ENCODE measurements at regions not wholly inside any gene's neighbourhood (a gene's known extent, or its start where the extent isn't known, plus 50 kb on each side); places are given as distances from the start of the nearest gene placed in this dataset.

DNA sequence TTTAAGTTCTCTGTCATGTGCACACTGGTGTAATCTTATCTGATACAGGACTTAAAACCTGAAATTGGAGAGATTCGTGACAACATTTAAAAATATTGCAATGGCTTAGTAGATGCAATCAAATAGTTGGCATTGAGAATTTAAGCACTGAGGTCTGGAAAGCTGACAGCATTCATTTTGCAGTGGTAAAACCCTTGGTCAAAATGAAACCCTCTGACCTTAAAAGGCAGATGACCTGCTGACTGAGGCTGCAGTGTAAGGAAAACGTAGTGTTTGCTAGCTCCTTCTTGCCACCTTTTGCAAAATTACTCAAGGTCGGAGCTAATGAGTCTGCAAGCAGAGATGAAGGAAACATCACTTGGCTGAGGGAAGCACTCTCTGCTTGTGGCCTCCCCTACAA, 150.6 kb downstream of the KCTD12 start:
- H3K4me2 ChIP-seq (ENCODE audit: insufficient read depth in 1 of 2, low read depth in 2 of 2, low read length in 2 of 2), result no peak overlapping the region
- no peak overlapping the region for H2BK20ac ChIP-seq (ENCODE audit: low read length)
- H3K23ac ChIP-seq (ENCODE audit: insufficient read length), result no peak overlapping the region
- no peaks in the 10 kb centered on the region for H3K23me2 ChIP-seq (ENCODE audit: low read depth, low read length)
- no peaks in the 10 kb centered on the region; a peak in 1 of 7 replicates for H3K4me1 ChIP-seq (replicated peaks in 1 of 4; ENCODE audit: control insufficient read depth in 3 of 4, insufficient read depth in 4 of 4, low read length in 3 of 4)
- no peak overlapping the region for H2BK5ac ChIP-seq (ENCODE audit: low read depth, low read length)
- no peak overlapping the region for H3K18ac ChIP-seq (ENCODE audit: extremely low read depth, low read length)
- no peak overlapping the region for H2BK15ac ChIP-seq (ENCODE audit: low read length)
- 83% methylated on average over 3 of the region's 3 CpGs; no CpG with 5 or more reads in 1 of the 2 experiments for WGBS, 2 experiments (ENCODE audit: extremely low coverage in 1 of 2, insufficient coverage in 1 of 2, insufficient read length in 1 of 2, insufficient replicate concordance in 2 of 2, low coverage in 1 of 2, low lambda C conversion rate in 2 of 2, missing lambda C conversion rate in 1 of 2)
- ChIA-PET CTCF (ENCODE audit: partially characterized antibody) (no interaction called here), POLR2A (ENCODE audit: partially characterized antibody) (no interaction called here)
- H3K79me1 ChIP-seq (ENCODE audit: low read depth, low read length), result no peaks in the 10 kb centered on the region
- no peak overlapping the region for H2AK5ac ChIP-seq (ENCODE audit: low read depth, low read length)
- H2BK12ac ChIP-seq (ENCODE audit: low read depth, low read length), result no peak overlapping the region
- no peaks in the 10 kb centered on the region for H3K9me3 ChIP-seq (ENCODE audit: insufficient read depth in 2 of 2, low read depth in 1 of 2, low read length in 1 of 2)
- DNase-seq (ENCODE audit: low read depth in 1 of 2, low spot score in 2 of 2), result no peak
- no peaks in the 10 kb centered on the region for H4K20me1 ChIP-seq (replicated peaks in 1 of 2; ENCODE audit: control insufficient read depth in 1 of 2, insufficient read depth in 2 of 2, low read length in 2 of 2)
- no peaks in the 10 kb centered on the region for H3K36me3 ChIP-seq (ENCODE audit: control insufficient read depth in 2 of 4, insufficient read depth in 4 of 4, low read length in 3 of 4)
- no peak overlapping the region for H4K8ac ChIP-seq (ENCODE audit: extremely low read depth, insufficient read depth, low read length)
- no peak overlapping the region for H3K27ac ChIP-seq (ENCODE audit: low read depth, low read length)
- H3K14ac ChIP-seq (ENCODE audit: insufficient read length), result no peak overlapping the region
- no peak overlapping the region for H3K4ac ChIP-seq (replicated peaks; ENCODE audit: insufficient read length, low read depth, low read length)
- H3K79me2 ChIP-seq (ENCODE audit: control insufficient read depth in 1 of 2, insufficient read depth in 2 of 2, low read length in 2 of 2), result no peaks in the 10 kb centered on the region
- H4K5ac ChIP-seq (ENCODE audit: insufficient read length, low read depth, low read length), result no peak overlapping the region
- no peak overlapping the region for H4K91ac ChIP-seq (replicated peaks; ENCODE audit: insufficient read length, low read length)
- no peak overlapping the region for H3K56ac ChIP-seq (replicated peaks; ENCODE audit: insufficient read length, low read depth, low read length)
- no peak overlapping the region for H2BK120ac ChIP-seq (replicated peaks; ENCODE audit: low read depth, low read length)
- FAIRE-seq, result no peak
- no peak overlapping the region; the same call in 1 of the 2 replicates for H2AFZ ChIP-seq (ENCODE audit: low read length)
- H3K4me3 ChIP-seq (ENCODE audit: extremely low read depth in 1 of 4, insufficient read depth in 2 of 4, low read depth in 3 of 4, low read length in 4 of 4), result no peak overlapping the region
- H3K9ac ChIP-seq (replicated peaks in 1 of 4; ENCODE audit: extremely low read depth in 1 of 4, low read depth in 3 of 4, low read length in 3 of 4), result no peak overlapping the region
- H3K27me3 ChIP-seq (replicated peaks in 1 of 4; ENCODE audit: control insufficient read depth in 3 of 4, extremely low read depth in 1 of 4, insufficient read depth in 3 of 4, low read length in 3 of 4), result peaks cover 0 to 1% (median 0%) of the 10 kb centered on the region in 4 experiments; a peak in 1 of 7 replicates
- TF ChIP-seq POLR2A (IDR thresholded peaks at IDR 0.05; ENCODE audit: control extremely low read depth in 1 of 2, low read depth in 2 of 2, low read length in 2 of 2) (no peak), EP300 (IDR thresholded peaks at IDR 0.05; ENCODE audit: borderline replicate concordance in 1 of 2, low read depth in 2 of 2, low read length in 2 of 2) (no peak), CBX8 (IDR thresholded peaks at IDR 0.05; ENCODE audit: borderline replicate concordance, low read depth, low read length) (no peak), RNF2 (IDR thresholded peaks at IDR 0.05; ENCODE audit: borderline replicate concordance, low read depth, low read length, missing control alignments, poor library complexity, severe bottlenecking) (no peak), GTF2F1 (IDR thresholded peaks at IDR 0.05; ENCODE audit: borderline replicate concordance, low read depth, low read length) (no peak), BRCA1 (IDR thresholded peaks at IDR 0.05; ENCODE audit: low read depth, low read length) (no peak), CHD1 (IDR thresholded peaks at IDR 0.05; ENCODE audit: low read depth, low read length) (no peak), RBBP5 (IDR thresholded peaks at IDR 0.05; ENCODE audit: borderline replicate concordance, low read depth, low read length) (no peak), ZNF274 (IDR thresholded peaks at IDR 0.05; ENCODE audit: borderline replicate concordance, extremely low read depth, low read length) (no peak)
- TF ChIP-seq, protein P1, sequence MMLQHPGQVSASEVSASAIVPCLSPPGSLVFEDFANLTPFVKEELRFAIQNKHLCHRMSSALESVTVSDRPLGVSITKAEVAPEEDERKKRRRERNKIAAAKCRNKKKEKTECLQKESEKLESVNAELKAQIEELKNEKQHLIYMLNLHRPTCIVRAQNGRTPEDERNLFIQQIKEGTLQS (IDR thresholded peaks at IDR 0.05; ENCODE audit: insufficient read depth, low read depth, low read length), result no peak
- TF ChIP-seq, protein P2, sequence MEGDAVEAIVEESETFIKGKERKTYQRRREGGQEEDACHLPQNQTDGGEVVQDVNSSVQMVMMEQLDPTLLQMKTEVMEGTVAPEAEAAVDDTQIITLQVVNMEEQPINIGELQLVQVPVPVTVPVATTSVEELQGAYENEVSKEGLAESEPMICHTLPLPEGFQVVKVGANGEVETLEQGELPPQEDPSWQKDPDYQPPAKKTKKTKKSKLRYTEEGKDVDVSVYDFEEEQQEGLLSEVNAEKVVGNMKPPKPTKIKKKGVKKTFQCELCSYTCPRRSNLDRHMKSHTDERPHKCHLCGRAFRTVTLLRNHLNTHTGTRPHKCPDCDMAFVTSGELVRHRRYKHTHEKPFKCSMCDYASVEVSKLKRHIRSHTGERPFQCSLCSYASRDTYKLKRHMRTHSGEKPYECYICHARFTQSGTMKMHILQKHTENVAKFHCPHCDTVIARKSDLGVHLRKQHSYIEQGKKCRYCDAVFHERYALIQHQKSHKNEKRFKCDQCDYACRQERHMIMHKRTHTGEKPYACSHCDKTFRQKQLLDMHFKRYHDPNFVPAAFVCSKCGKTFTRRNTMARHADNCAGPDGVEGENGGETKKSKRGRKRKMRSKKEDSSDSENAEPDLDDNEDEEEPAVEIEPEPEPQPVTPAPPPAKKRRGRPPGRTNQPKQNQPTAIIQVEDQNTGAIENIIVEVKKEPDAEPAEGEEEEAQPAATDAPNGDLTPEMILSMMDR (IDR thresholded peaks at IDR 0.05; ENCODE audit: control extremely low read depth in 1 of 3, insufficient read depth in 1 of 3, low read depth in 1 of 3, low read length in 3 of 3), result no peak

Measured in H1 (cell line).